ENCODE measurements at regions not wholly inside any gene's neighbourhood (a gene's known extent, or its start where the extent isn't known, plus 50 kb on each side); places are given as distances from the start of the nearest gene placed in this dataset.

DNA sequence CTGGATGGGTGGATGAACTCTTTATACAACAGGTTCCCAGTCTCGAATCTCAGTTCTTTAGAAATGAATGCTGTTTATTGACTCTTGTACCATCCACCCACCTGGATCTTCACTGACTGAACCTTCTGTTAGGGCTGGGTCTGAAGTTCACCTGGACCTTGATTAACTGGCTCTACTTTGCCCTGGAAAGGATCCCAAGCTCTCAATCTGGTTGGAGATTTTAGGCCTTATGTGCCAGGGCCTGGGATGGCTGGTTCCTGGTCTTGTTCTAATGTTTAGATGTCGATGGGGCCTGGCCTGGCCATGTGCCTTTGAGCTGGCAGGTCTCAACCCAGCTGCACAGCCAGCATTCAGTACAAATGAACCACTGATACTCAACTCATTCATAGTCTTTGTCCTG lies 76.5 kb upstream of the MED13L start:
- TF ChIP-seq, protein P1, sequence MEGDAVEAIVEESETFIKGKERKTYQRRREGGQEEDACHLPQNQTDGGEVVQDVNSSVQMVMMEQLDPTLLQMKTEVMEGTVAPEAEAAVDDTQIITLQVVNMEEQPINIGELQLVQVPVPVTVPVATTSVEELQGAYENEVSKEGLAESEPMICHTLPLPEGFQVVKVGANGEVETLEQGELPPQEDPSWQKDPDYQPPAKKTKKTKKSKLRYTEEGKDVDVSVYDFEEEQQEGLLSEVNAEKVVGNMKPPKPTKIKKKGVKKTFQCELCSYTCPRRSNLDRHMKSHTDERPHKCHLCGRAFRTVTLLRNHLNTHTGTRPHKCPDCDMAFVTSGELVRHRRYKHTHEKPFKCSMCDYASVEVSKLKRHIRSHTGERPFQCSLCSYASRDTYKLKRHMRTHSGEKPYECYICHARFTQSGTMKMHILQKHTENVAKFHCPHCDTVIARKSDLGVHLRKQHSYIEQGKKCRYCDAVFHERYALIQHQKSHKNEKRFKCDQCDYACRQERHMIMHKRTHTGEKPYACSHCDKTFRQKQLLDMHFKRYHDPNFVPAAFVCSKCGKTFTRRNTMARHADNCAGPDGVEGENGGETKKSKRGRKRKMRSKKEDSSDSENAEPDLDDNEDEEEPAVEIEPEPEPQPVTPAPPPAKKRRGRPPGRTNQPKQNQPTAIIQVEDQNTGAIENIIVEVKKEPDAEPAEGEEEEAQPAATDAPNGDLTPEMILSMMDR (IDR thresholded peaks at IDR 0.05; ENCODE audit: extremely low read depth, missing control alignments) = no peak

DNA sequence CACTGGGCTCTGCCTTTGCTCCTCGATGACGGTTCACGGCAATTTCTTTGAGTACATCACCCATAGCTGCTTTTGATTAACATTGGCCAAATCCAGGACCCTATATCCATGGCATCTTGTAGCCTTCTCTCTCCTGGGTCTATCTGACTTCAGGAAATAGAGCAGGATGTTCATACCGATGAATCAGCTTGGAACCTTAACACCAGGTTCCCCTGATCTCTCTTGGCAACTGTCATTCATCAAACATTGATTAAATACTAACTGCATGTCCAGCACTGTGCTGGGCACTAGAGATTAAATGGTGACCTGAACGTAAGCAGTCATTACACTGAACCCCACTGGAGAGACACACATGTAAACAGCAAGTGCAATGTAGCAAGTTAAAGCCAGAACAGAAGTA lies 77.0 kb upstream of the MED13L start:
- TF ChIP-seq, protein P1 (IDR thresholded peaks at IDR 0.05; ENCODE audit: extremely low read depth, missing control alignments) = no peak

More for the DNA sequence above, 76.5 kb upstream of the MED13L start:
- no peak for DNase-seq (ENCODE audit: low spot score)

GRCh38 chr12:116354950-116355783 lies 77.7 kb upstream of the MED13L start:
- TF ChIP-seq, protein P1 (IDR thresholded peaks at IDR 0.05; ENCODE audit: extremely low read depth, missing control alignments) = no peak

More for the DNA sequence above, 77.0 kb upstream of the MED13L start:
- no peak for DNase-seq (ENCODE audit: low spot score)

DNA sequence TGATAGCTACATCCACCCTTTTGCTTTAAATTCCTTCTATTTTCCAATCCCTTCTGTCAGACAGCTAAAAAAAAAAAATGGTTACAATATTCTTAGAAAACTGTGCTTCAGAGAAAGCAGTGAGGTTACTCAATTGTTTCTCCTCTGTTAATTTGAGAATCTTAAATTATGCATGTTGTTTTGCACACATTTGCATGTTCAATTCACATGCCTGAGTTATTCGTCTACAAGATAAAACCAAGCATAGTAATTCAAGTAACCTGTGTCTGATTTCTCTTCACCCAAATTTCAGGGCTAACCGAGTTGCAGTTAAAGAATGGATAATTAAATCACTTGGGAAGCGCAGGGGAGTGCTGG lies 81.0 kb upstream of the MED13L start:
- TF ChIP-seq, protein P1 (IDR thresholded peaks at IDR 0.05; ENCODE audit: extremely low read depth, missing control alignments) = no peak

More at GRCh38 chr12:116354950-116355783, 77.7 kb upstream of the MED13L start:
- DNase-seq (ENCODE audit: low spot score) = no peak

GRCh38 chr12:116358893-116359761 lies 81.6 kb upstream of the MED13L start:
- TF ChIP-seq, protein P1 (IDR thresholded peaks at IDR 0.05; ENCODE audit: extremely low read depth, missing control alignments) = no peak
- peak; percentile 75 for DNase-seq (ENCODE audit: low spot score)

More for the DNA sequence above, 81.0 kb upstream of the MED13L start:
- no peak for DNase-seq (ENCODE audit: low spot score)

- DNase-seq (ENCODE audit: low spot score) = no peak
- TF ChIP-seq, protein P1 (IDR thresholded peaks at IDR 0.05; ENCODE audit: extremely low read depth, missing control alignments) = no peak
These were observed 83.3 kb upstream of the MED13L start for GRCh38 chr12:116360579-116361413.
